Fibroblast of lung (primary cell): ENCODE measurements at regions not wholly inside any gene's neighbourhood (a gene's known extent, or its start where the extent isn't known, plus 50 kb on each side); places are given as distances from the start of the nearest gene placed in this dataset.

Experiments
- CTCF ChIP-seq, 2 donors: IDR thresholded peaks in 1 of 2; conservative IDR thresholded peaks in 1 of 2; 1 replicate in 1 of 2; 2 replicates in 1 of 2; pipeline ENCODE4 v1.5.1; 2011 to 2012; ENCODE audit warnings: low read length in 2 of 2, control low read depth in 1 of 2, inconsistent platforms in 1 of 2, low read depth in 1 of 2, mild to moderate bottlenecking in 1 of 2
- EZH2 ChIP-seq: IDR thresholded peaks from 2 replicates; pipeline ENCODE4 v1.5.1; 2012; ENCODE audit warnings: low read length, control low read depth, mild to moderate bottlenecking; ENCODE audit errors: missing control alignments

- TF ChIP-seq CTCF (conservative IDR thresholded peaks at IDR 0.05 in 1 of 2, IDR thresholded peaks at IDR 0.05 in 1 of 2; ENCODE audit: low read depth in 1 of 2, low read length in 2 of 2) (no peak), EZH2 (no peak)
Measured at GRCh38 chr3:10585945-10586344, 80.6 kb upstream of the ATP2B2 start.
